Loucy (cell line): ENCODE measurements at regions not wholly inside any gene's neighbourhood (a gene's known extent, or its start where the extent isn't known, plus 50 kb on each side); places are given as distances from the start of the nearest gene placed in this dataset.
"Not testable (repeated sequence)": the region's sequence is repeated elsewhere in the genome, so short reads cannot be mapped to it uniquely, and the experiment has no call there.

Source experiments
- H2AFZ ChIP-seq: fragments of 200-600 bp; sonication (generic); 2 replicates; pipeline ENCODE4 v1.6.0; 2016; ENCODE audit warnings: antibody characterized with exemption, mild to moderate bottlenecking, low read length, moderate library complexity
- H3F3A ChIP-seq: fragments of 200-600 bp; 2 replicates; pipeline ENCODE4 v1.6.0; 2016; ENCODE audit warnings: antibody characterized with exemption, low read depth, mild to moderate bottlenecking
- H3K27me3 ChIP-seq: fragments of 200-600 bp; sonication (generic); 2 replicates; pipeline ENCODE4 v1.6.1; 2014; ENCODE audit warnings: low read length, mild to moderate bottlenecking; ENCODE audit not compliant: insufficient read depth, poor library complexity, severe bottlenecking
- H3K36me3 ChIP-seq: fragments of 200-600 bp; sonication (generic); 2 replicates; pipeline ENCODE4 v1.6.1; 2016; ENCODE audit warnings: low read length; ENCODE audit not compliant: insufficient read depth
- H3K4me1 ChIP-seq: fragments of 200-600 bp; sonication (generic); 2 replicates; pipeline ENCODE4 v1.5.1; 2014; ENCODE audit warnings: low read length, mild to moderate bottlenecking; ENCODE audit not compliant: insufficient read depth, poor library complexity, severe bottlenecking
- H3K4me2 ChIP-seq: fragments of 200-600 bp; sonication (generic); 2 replicates; pipeline ENCODE4 v1.6.0; 2014; ENCODE audit warnings: antibody characterized with exemption, low read length, low read depth, mild to moderate bottlenecking; ENCODE audit not compliant: poor library complexity, severe bottlenecking
- H3K4me3 ChIP-seq: fragments of 200-600 bp; sonication (generic); 2 replicates; pipeline ENCODE4 v1.5.1; 2014; ENCODE audit warnings: low read length, mild to moderate bottlenecking, mixed read lengths; ENCODE audit not compliant: poor library complexity, severe bottlenecking
- H3K79me2 ChIP-seq: fragments of 200-600 bp; sonication (generic); 2 replicates; pipeline ENCODE4 v1.6.1; 2014; ENCODE audit warnings: low read length; ENCODE audit not compliant: insufficient read depth
- H3K9ac ChIP-seq: fragments of 200-600 bp; sonication (generic); 2 replicates; pipeline ENCODE4 v1.6.0; 2014; ENCODE audit warnings: mild to moderate bottlenecking, low read depth, low read length, moderate library complexity; ENCODE audit not compliant: poor library complexity, severe bottlenecking
- H3K9me2 ChIP-seq: fragments of 200-600 bp; sonication (generic); replicated peaks from 2 replicates; pipeline ENCODE4 v1.6.1; 2016; ENCODE audit warnings: low read depth, low read length, mixed read lengths
- H3K9me3 ChIP-seq: fragments of 200-600 bp; sonication (generic); 2 replicates; pipeline ENCODE4 v1.6.1; 2014; ENCODE audit warnings: mild to moderate bottlenecking, antibody characterized with exemption, low read length, low read depth; ENCODE audit not compliant: insufficient read depth
- H4K20me1 ChIP-seq: fragments of 200-600 bp; sonication (generic); 2 replicates; pipeline ENCODE4 v1.6.0; 2014; ENCODE audit warnings: antibody characterized with exemption, low read length, mild to moderate bottlenecking; ENCODE audit not compliant: insufficient read depth, poor library complexity, severe bottlenecking
- EZH2phosphoT487 ChIP-seq: fragments of 200-600 bp; IDR thresholded peaks from 2 replicates; pipeline ENCODE4 v1.6.1; 2018; ENCODE audit warnings: antibody characterized with exemption, mild to moderate bottlenecking, moderate library complexity, borderline replicate concordance
- TF ChIP-seq, protein P1 (sequence below): fragments of 200-600 bp; sonication (generic); conservative IDR thresholded peaks from 2 replicates; pipeline ENCODE4 v1.5.1; 2014; ENCODE audit warnings: mild to moderate bottlenecking, antibody characterized with exemption, low read length

DNA sequence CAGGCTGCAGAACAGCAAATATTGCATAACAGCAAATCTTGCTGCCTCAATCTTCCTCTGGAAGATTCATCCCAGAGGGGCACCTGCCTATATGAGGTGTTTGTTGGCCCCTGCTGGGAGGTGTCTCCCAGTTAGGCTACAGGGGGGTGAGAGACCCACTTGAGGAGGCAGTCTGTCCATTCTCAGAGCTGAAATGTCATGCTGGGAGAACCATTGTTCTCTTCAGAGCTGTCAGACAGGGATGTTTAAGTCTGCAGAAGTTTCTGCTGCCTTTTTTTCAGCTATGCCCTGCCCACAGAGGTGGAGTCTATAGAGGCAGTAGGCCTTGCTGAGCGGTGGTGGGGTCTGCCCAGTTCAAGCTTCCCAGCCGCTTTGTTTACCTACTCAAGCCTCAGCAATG lies 187.7 kb downstream of the TPBG start:
- H4K20me1 ChIP-seq, H3F3A ChIP-seq, H3K4me3 ChIP-seq, H3K27me3 ChIP-seq, H3K36me3 ChIP-seq, H3K4me1 ChIP-seq, H3K9me3 ChIP-seq, H3K9ac ChIP-seq, H3K79me2 ChIP-seq, H3K9me2 ChIP-seq, H3K4me2 ChIP-seq, H2AFZ ChIP-seq: not testable (repeated sequence)

DNA sequence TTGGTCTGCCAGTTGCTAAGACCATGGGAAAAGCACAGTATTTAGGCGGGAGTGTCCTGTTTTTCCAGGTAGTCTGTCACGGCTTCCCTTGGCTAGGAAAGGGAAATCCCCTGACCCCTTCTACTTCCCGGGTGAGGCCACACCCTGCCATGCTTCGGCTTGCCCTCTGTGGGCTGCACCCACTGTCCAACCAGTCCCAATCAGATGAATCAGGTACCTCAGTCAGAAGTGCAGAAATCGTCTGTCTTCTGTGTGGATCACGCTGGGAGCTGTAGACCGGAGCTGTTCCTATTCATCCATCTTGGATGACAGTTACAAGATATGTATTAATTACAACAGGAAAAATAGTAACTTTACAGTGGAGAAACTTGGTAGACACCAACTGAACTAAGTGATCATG lies 188.2 kb downstream of the TPBG start:
- H2AFZ ChIP-seq, result no peak overlapping the region
- no peak overlapping the region for H3K4me2 ChIP-seq
- H3K9me2 ChIP-seq, result no peaks in the 10 kb centered on the region
- H3K36me3 ChIP-seq, result no peaks in the 10 kb centered on the region
- no peaks in the 10 kb centered on the region for H4K20me1 ChIP-seq
- no peak for TF ChIP-seq EZH2phosphoT487
- TF ChIP-seq, protein P1, sequence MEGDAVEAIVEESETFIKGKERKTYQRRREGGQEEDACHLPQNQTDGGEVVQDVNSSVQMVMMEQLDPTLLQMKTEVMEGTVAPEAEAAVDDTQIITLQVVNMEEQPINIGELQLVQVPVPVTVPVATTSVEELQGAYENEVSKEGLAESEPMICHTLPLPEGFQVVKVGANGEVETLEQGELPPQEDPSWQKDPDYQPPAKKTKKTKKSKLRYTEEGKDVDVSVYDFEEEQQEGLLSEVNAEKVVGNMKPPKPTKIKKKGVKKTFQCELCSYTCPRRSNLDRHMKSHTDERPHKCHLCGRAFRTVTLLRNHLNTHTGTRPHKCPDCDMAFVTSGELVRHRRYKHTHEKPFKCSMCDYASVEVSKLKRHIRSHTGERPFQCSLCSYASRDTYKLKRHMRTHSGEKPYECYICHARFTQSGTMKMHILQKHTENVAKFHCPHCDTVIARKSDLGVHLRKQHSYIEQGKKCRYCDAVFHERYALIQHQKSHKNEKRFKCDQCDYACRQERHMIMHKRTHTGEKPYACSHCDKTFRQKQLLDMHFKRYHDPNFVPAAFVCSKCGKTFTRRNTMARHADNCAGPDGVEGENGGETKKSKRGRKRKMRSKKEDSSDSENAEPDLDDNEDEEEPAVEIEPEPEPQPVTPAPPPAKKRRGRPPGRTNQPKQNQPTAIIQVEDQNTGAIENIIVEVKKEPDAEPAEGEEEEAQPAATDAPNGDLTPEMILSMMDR, result no peak
- no peaks in the 10 kb centered on the region for H3K4me1 ChIP-seq
- no peaks in the 10 kb centered on the region for H3F3A ChIP-seq
- no peak overlapping the region for H3K4me3 ChIP-seq
- H3K27me3 ChIP-seq, result no peaks in the 10 kb centered on the region
- no peak overlapping the region for H3K9ac ChIP-seq
- H3K9me3 ChIP-seq, result no peaks in the 10 kb centered on the region
- no peaks in the 10 kb centered on the region for H3K79me2 ChIP-seq

GRCh38 chr6:82553863-82554531 lies 190.4 kb downstream of the TPBG start:
- H3K9ac ChIP-seq, result no peak overlapping the region
- no peak overlapping the region for H2AFZ ChIP-seq
- H3K4me2 ChIP-seq, result no peak overlapping the region
- no peaks in the 10 kb centered on the region for H3K36me3 ChIP-seq
- TF ChIP-seq, protein P1, result no peak
- TF ChIP-seq EZH2phosphoT487, result no peak
- no peaks in the 10 kb centered on the region for H3F3A ChIP-seq
- H3K9me2 ChIP-seq, result no peaks in the 10 kb centered on the region
- H4K20me1 ChIP-seq, result no peaks in the 10 kb centered on the region
- H3K79me2 ChIP-seq, result no peaks in the 10 kb centered on the region
- no peaks in the 10 kb centered on the region for H3K9me3 ChIP-seq
- H3K4me3 ChIP-seq, result no peak overlapping the region
- H3K27me3 ChIP-seq, result no peaks in the 10 kb centered on the region
- H3K4me1 ChIP-seq, result no peaks in the 10 kb centered on the region

DNA sequence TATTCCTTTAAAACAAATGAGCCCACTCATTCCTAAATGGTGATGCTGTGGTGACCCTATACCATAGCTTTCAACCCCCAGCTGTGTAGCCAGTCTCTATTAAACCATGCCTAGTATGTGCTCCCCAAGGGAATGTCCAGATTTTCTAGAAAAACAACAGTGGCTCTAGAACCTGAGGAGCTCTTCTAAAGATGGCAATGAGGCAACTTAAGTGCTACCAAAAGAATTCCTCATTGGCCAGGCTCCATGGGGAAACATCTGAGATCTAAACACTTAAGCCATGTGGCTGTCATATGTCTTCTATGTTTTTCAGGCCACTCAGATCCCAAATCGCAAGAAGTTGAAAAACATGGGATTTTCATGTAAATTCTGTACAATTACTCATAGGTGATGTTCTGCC lies 191.0 kb downstream of the TPBG start:
- H2AFZ ChIP-seq, result no peak overlapping the region
- no peaks in the 10 kb centered on the region for H3K9me2 ChIP-seq
- no peaks in the 10 kb centered on the region for H3F3A ChIP-seq
- no peaks in the 10 kb centered on the region for H3K27me3 ChIP-seq
- no peaks in the 10 kb centered on the region for H4K20me1 ChIP-seq
- TF ChIP-seq, protein P1, result no peak
- TF ChIP-seq EZH2phosphoT487, result no peak
- H3K9me3 ChIP-seq, result no peaks in the 10 kb centered on the region
- no peaks in the 10 kb centered on the region for H3K36me3 ChIP-seq
- H3K9ac ChIP-seq, result no peak overlapping the region
- no peaks in the 10 kb centered on the region for H3K79me2 ChIP-seq
- H3K4me1 ChIP-seq, result no peaks in the 10 kb centered on the region
- H3K4me2 ChIP-seq, result no peak overlapping the region
- no peak overlapping the region for H3K4me3 ChIP-seq
